Stimulated activated CD4-positive, alpha-beta T cell treated with anti-CD3 and anti-CD28 coated beads, Interleukin-15, amount 100 ng/mL, for 48 hours (primary cell): ENCODE measurements at regions not wholly inside any gene's neighbourhood (a gene's known extent, or its start where the extent isn't known, plus 50 kb on each side); places are given as distances from the start of the nearest gene placed in this dataset.
A peak's percentile ranks its signal among the peaks of the same experiment; 100 is the strongest.

ENCODE experiments used
- DNase-seq, 2 donors: peaks; one replicate each; pipeline ENCODE4 v3.0.0-alpha.2; 2020; ENCODE audit warnings: low read depth in 2 of 2

DNA sequence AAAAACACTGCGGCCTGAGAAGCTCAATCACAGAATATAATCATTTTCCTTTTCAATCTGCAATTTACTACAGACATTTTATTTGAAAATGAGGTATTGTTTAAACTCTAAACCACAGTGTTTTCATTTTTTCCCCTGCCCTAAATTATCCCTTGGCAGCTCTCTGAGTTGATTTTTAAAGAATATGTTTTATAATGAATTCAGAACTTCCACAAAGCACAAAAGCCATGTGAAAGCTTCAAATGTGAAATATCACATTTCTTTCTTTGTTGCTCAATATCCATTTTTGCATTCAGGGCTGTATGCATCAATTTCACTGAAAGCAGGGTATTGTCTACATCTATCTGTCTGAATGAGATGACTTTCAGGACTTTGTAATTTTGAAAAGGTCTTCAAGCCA is 813.6 kb upstream of the ALCAM start:
- DNase-seq, result no peak

DNA sequence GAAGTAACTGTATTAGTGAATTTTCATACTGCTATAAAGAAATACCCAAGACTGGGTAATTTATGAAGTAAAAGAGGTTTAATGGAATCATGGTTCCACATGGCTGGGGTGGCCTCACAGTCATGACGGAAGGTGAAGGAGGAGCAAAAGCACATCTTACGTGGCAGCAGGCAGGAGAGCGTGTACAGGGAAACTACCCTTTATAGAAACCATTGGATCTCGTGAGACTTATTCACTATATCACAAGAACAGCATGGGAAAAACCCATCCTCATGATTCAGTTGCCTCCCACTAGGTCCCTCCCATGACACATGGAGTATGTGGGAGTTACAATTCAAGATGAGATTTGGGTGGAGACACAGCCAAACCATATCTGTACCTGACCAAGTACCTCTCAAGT is 812.3 kb upstream of the ALCAM start:
- no peak for DNase-seq

DNA sequence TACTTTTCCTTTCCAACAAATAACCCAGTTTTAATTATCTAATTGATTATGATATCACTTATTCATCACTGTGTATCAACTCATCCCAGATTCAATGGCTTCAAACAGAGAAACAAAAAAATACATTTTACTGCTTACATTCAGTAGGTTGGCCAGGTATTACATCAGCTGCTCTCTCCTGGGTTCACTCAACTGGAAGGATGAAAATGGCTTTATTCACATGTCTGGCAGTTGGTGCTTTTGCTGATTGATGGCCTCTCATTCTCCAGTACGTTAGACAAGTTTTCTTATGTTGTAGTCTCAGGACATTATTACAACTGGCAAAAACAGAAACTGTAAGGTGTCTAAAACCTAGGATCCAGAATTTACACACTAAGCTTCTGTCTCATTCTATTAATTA is 811.0 kb upstream of the ALCAM start:
- DNase-seq, result no peak

DNA sequence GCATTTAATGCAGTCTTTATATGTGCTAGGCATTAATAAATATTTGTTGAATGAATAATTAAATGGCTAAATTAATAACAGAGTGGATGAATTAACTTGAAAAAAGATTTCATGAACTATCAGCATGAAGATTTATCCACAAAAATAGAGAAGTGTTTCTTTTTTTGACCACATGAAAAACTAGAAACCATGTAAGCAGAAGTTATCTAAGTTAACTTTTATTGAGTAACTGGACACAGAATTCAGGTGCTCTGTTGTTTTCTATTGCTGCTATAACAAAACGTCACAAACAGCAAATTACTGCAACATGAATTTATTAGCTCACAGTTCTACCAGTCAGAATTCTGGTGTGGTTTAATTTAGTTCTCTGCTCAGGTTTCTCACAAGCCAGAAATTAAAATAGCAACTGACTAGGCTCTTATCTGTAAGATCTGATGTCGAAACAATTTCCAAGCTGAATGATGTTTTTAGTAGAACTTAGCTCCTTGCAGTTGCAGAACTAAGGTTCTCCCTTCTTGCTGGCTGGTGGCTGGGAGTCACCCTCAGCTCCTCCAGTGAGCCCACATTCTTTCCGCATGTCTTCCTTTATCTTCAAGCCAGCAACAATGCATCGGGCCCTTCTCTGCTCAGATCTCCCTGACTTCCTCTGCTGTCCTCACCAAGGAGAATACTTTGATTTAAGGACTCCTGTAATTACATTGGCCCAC is 810.2 kb upstream of the ALCAM start:
- no peak for DNase-seq

DNA sequence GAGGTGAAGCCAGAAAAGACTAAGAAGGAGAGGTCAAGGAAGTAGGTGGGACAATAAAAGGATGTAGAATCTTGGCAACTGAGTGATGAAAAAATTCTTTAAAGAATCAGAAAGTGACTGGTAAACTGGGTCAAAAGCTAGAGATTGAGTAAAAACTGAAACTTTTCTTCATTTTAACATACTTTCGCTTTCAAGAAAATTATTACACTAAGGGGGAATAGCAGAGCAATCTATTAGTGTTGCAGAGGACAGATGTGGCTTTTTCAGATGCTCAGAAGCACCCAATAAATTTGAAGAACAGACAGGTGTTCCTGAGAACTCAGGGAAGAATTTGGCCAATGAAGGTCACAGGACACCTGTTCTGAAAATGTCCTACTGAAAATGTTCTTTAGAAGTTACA is 805.4 kb upstream of the ALCAM start:
- no peak for DNase-seq

DNA sequence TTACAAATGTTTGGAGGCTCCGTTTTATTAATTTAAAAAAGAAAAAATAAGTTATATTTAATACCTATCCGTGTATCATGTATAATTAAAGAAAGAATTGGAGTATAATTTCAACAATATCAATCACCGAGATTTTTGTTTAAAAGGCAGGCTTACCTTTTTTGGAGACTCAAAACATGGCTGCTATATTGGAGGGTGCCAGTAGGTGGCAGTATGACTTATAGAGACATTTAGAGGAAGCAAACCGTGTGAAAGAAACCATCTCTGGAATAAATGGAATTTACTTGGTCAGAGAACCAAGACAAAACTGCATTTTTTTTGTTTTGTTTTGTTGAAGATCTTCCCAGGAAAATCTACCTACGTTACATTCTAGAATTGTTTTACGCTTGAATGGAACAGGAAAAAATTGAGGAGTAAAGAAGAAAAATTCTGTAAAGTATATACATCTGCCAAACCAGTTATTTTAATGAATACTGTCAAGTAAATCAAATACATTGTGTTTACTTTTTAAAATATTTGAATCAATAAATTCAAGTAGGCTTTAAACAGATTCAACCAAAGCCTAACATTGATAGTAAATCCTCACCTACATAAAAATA is 802.6 kb upstream of the ALCAM start:
- DNase-seq, result peak; percentile 30 to 39

DNA sequence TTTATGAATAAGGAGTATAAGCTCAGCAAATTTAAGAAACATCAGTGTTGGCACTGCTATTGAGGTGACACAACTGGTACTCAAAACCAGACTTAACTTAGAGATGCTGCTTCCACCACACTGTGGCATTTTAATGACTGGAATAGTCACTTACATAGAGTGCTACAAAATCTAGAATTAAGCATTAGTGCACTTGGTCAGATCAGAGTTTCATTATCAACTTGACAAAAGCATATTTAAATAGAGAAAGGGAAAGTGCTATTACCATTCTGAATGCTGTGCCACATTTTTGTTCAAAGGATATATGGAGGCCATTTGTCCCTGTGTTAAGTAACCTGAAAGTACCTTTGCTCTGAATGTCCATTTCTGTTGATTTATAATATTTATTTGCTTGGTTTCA is 800.7 kb upstream of the ALCAM start:
- no peak for DNase-seq

DNA sequence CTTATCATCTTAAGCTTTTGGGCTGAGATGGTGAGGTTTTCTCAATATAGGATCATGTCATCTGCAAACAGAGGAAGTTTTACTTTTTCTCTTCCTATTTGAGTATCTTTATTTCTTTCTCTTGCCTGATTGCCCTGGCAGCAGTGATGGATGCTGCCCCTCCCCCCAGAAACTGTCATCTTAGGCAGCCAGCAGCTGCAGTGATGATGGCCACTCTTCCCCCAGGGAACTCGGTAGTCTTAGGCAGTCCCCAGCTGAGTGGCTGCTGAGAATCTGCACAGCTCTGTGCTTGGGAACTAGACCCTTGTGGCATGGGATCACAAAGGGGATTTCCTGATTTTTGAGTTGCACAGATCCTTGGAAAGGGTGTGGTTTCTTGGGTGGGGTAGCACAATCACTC is 791.1 kb upstream of the ALCAM start:
- DNase-seq, result no peak

DNA sequence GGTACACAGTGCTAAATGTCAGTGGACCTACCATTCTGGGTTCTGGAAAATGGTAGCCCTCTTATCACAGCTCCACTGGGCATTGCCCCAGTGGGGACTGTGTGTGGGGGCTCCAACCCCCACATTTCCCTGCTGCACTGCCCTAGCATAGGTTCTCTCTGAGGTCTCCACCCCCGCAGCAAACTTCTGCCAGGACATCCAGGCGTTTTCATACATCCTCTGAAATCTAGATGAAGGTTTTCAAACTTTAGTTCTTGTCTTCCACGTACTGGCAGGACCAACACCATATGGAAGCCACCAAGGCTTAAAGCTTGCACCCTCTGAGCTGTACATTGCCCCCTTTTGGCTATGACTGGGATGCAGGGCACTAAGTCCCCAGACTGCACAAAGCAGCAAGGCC is 788.2 kb upstream of the ALCAM start:
- no peak for DNase-seq

DNA sequence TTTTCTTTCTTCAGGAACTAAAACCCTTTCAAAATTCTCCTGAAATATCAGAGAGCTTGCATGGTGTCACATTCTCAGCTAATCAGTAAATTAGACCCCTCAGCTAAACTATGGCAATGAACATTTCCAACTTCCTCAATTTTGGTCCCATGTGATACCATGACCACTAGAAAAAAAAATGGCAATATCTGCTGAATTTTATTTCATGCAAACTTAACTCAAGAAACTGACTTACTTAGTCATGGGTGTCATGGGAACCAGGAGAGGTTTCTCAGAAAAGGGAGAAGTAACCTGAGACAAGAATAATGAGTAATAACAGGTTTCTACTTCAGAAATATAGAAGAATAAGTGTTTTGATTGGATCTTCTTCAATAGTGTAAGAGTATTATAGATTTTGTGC is 784.6 kb upstream of the ALCAM start:
- DNase-seq, result no peak

DNA sequence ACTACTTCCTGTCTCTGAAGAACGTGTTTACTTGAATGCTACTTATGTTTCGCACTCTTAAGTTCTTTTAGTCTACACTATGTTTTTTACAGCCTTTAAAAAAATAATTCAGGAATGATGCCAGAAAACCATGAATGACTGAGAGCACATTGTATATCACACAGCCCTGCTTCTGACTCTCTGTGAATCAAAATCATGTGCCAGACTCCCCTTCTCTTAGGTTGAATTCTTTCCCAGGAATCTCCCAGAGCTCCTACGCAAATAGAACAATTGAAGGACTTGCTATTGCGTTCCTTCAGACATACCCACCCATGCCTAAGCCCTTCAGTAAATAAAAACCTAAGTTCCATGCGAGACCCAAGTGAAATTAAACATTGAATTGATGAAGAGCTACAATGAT is 782.0 kb upstream of the ALCAM start:
- no peak for DNase-seq

DNA sequence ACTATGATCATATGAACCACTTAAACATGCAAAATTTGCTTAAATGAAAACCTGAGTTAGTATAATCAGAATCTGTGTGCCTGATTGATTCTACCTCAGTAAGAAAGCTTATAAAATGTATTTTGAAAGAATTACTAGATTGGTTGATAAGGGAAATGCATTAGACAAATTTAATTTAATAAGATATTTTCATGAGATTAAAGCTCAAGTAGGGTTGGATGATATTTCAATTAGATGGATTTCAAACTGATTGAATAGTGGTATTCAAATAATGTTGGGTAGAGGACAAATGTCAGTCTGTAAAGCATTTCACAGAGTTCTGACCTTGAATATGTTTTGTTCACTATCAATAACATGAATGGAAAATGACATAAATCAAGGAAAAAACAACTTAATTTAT is 780.4 kb upstream of the ALCAM start:
- DNase-seq, result no peak

DNA sequence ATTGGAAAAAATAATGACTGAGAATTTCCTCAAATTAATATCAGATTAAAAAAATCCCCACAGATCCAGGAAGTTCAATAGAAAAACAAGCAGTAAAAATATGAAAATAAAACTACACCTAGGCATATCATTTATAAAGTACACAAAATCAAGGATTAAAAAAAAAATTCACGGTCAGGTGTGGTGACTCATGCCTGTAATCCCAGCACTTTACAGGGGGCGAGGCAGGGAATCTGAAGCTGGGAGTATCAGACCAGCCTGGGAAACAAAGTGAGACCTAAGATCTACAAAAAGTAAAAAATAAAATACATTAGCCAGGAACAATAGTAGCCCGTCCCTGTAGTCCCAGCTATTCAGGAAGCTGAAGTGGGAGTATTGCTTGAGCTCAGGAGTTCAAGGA is 778.3 kb upstream of the ALCAM start:
- DNase-seq, result no peak

DNA sequence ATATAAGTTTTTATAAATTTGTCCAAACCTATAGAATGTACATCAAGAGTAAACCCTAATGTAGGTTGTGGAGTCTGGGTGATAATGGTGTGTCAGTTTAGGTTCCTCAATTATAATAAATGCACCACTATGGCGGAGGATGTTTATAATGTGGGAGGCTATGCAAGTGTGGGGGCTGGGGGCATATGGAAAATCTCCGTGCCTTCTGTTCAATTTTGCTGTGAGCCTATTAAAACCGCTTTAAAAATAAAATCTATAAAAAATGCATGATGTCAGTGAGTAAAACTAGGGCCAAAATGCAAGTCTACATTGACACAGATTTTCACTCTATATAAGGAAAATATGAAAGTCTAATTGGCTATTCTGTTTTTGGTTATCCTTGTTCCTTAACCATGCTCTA is 774.9 kb upstream of the ALCAM start:
- no peak for DNase-seq

DNA sequence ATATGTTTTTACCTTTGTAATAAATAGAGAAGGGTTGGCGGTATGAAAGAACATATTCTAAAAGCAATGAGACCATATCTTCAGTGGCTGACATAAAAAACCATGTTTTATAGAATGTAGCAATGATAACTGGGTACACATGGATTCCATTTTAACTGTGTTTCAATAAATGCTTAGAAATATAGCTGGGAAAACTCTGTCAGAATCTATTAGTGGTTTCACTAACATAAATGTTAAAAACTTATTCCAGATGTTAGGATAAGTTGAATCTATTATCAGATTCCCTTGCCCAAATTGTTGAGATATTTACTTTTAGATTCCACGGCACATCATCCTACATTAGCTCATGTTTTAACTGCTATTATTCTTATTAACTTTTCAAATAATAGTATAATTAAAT is 772.2 kb upstream of the ALCAM start:
- DNase-seq, result no peak

DNA sequence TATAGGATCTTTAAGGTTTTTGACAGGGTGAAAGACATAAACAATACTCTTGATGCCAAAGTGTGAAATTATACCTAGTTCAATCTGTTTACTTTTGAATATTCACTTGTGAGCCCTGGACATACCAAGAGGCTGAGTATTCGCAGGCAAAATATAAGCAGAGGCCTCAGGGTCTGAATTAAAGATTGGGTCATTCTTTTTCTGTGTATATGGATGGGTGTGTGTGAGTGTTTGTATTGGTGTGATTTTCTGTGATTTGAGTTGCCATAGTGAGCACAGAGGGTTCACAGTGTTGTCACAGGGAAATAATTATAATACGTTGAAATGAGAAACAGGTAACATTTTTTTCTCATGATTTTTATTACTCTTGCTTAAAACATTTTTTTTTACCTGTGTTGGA is 770.7 kb upstream of the ALCAM start:
- DNase-seq, result no peak

DNA sequence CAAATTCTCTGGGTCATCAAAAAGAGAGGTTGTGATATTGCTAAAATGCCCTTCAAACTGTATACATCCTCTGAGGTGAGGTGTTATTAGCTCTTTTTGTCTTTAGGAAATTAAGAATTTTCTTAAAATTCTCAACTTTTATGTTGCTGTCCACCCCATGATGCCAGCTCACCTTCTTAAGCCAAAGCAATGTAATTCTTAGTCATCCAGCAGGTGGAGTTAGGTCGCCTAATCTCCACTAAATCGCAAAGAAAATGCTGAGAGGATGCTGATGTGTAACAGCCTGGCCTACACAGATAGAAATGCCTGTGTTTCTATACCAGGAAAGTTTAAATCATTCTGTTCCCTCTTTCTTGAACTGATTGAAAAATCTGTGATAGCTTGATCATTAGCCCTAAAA is 770.2 kb upstream of the ALCAM start:
- DNase-seq, result no peak

DNA sequence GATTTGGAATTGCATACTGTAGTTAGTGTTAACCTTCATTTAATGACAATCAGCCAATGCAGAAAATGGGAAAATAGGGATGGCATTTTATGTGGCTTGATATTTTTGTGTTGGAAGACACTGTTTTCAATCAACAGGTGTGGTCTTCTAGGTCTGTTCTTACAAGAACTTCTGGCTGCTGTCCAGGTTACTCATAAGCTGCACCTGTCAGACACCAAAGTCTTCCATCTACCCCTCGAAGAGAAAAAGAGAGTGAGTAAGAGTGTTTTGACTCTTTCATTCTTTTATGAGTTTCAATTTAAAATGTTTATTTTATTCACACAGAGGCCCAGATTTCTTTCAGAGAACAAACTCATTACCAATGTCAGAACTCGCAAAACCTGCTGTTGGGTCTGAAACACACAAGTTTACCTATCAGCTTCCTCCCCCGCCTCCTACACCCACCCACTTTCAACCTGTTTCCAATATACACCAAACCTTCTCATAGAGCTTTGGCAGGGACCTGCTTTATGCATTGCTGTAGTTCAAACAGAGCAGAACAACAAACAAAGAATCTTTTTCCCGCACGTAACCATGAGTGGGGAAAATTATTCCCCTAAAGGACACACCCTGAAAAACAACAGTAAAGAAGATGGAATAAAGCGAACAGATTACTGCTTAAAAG is 767.7 kb upstream of the ALCAM start:
- no peak for DNase-seq

DNA sequence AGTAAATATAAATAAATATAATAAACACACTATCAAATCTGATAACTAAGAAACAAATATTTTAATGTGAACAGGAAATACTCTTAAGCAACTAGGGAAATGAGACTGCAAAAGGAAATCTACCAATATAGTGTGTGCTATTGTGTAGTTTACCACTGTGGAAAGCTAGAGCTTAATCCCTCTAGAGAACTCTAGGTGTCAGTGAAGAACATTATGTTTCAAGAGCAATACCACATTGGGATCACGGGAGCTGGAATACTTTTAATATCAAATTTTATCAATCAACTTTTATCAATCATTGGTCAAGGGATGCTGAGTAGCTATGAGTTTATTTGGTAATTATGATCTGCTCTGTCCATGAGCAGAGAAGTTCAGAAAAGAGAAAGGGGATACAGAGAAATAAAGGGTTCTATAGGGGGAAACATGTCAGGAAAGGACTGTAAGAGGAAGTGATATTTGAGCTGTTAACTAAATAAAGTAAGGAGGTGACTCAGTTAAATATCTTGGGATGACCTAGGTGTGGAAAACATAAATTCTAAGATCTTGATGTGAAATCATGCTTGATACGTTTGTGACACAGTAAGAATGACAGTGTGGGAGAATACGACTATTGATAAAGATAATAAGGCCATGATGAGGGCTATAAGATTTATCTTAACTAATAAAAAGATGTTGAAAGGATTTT is 762.2 kb upstream of the ALCAM start:
- DNase-seq, result no peak

DNA sequence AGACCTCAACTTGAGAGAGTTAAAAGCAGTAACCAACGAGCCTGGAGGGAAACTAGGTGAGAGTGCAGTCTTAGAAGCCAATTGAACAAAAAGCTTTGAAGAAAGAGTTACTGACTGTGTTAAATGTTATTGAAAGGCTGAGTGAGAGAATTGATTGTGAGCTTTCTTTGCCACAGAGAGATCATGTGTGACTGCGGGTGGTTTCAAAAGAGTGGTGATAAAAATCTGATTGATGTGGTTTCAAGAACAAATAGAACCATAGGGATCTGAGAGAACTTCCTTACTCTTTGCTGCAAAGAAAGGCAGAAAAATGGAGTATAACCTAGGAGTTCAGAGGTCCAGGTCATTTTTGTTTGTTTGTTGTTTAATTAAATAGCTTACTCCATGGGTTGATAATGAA is 759.9 kb upstream of the ALCAM start:
- DNase-seq, result no peak

DNA sequence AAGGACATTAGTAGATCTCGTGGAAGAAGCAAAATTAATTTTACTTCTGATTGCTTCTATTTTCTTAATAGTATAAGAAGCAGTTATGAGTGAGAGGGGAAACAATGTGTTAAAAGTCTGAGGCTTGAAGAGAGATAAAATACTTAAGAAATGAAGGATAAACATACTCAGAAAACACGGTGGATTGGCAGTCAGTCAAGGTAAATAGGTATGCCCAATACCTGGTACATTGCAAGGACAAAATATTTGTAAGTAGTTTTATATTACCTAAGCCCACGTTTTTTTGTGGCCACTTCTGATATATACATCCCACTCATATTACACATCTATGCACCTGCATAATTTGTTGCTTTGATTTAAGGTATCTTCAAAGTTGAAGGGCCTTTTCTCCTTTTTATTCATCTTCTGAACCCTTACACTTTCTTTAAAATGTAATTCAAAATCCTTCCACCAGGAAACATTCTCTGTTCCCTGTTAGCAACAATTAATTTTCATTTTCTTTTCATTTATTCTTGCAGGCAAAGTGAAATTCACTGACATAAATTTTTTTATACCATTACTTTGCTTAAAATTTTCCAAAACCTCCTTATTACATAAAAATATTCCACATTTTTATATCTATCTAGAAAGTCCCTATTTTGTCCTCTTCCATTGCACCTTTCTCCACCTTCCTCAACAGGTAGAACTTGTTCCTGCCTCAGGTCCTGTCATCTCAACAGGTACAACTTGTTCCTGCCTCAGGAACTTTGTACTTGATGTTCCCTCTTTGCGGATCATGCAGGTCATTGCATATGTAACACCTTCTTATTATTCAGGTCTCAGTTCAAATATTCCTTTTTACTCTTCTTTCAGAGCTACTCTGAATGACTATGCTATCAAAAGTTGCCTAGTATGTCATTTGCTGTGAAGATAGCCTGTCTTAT is 755.7 kb upstream of the ALCAM start:
- DNase-seq, result no peak

DNA sequence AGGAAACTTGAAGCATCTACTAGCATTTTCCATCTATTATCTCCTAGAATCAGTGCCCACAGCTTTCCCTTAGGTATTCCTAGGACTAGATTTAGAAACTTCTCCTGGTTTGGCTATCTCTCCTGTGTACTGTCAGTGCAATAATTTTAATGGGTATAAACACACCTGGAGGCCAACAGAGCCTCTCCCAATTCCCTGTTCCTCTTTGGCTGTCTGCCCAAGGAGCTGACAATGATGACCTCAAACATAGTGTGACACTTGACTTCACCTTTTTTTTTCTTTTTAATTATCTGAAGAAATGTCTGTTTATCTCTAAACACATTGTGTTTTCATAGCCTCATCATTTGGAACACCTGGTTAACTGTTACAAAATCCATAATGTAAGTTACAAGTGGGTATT is 754.5 kb upstream of the ALCAM start:
- DNase-seq, result no peak
